ENCODE measurements at regions not wholly inside any gene's neighbourhood (a gene's known extent, or its start where the extent isn't known, plus 50 kb on each side); places are given as distances from the start of the nearest gene placed in this dataset.
"Not testable (repeated sequence)": the region's sequence is repeated elsewhere in the genome, so short reads cannot be mapped to it uniquely, and the experiment has no call there.

- H3K4me1 ChIP-seq (ENCODE audit: insufficient read depth); H3K4me2 ChIP-seq; H3K27me3 ChIP-seq; H3K4me3 ChIP-seq; H3K79me2 ChIP-seq; H3K9me3 ChIP-seq (ENCODE audit: low read depth); H3K9me2 ChIP-seq (replicated peaks; ENCODE audit: insufficient read depth); DNase-seq (ENCODE audit: low spot score); H3K36me3 ChIP-seq (replicated peaks; ENCODE audit: insufficient read depth, low read depth); H4K20me1 ChIP-seq (ENCODE audit: insufficient read depth, poor library complexity, severe bottlenecking); H2AFZ ChIP-seq; H3K27ac ChIP-seq: not testable (repeated sequence)
Measured at GRCh38 chr4:69013933-69014332, 62.3 kb upstream of the UGT2A3 start.

- WGBS (ENCODE audit: low lambda C conversion rate, missing lambda C conversion rate): 56% methylated on average over 3 of the region's 3 CpGs
- H3K27ac ChIP-seq; H3K36me3 ChIP-seq (replicated peaks; ENCODE audit: insufficient read depth, low read depth); H3K9me2 ChIP-seq (replicated peaks; ENCODE audit: insufficient read depth); H3K4me1 ChIP-seq (ENCODE audit: insufficient read depth); H3K4me2 ChIP-seq; H2AFZ ChIP-seq; H3K79me2 ChIP-seq; H3K27me3 ChIP-seq; DNase-seq (ENCODE audit: low spot score); H3K4me3 ChIP-seq; H4K20me1 ChIP-seq (ENCODE audit: insufficient read depth, poor library complexity, severe bottlenecking); H3K9me3 ChIP-seq (ENCODE audit: low read depth): not testable (repeated sequence)
Measured at GRCh38 chr4:69017986-69018385, 66.4 kb upstream of the UGT2A3 start.

- peak overlapping the region; percentile 50 for H3K27ac ChIP-seq
- not testable (repeated sequence) for H2AFZ ChIP-seq; H3K79me2 ChIP-seq; H3K4me3 ChIP-seq; H3K9me3 ChIP-seq (ENCODE audit: low read depth); H3K27me3 ChIP-seq; H3K4me2 ChIP-seq; DNase-seq (ENCODE audit: low spot score); H3K9me2 ChIP-seq (replicated peaks; ENCODE audit: insufficient read depth); H3K36me3 ChIP-seq (replicated peaks; ENCODE audit: insufficient read depth, low read depth); H4K20me1 ChIP-seq (ENCODE audit: insufficient read depth, poor library complexity, severe bottlenecking); H3K4me1 ChIP-seq (ENCODE audit: insufficient read depth)
- 62% methylated on average over 6 of the region's 6 CpGs for WGBS (ENCODE audit: low lambda C conversion rate, missing lambda C conversion rate)
Measured at GRCh38 chr4:69019538-69020461, 68.2 kb upstream of the UGT2A3 start.

- not testable (repeated sequence) for H3K79me2 ChIP-seq; H3K27me3 ChIP-seq; H3K36me3 ChIP-seq (replicated peaks; ENCODE audit: insufficient read depth, low read depth); H3K9me2 ChIP-seq (replicated peaks; ENCODE audit: insufficient read depth); H3K4me3 ChIP-seq; H3K9me3 ChIP-seq (ENCODE audit: low read depth); H2AFZ ChIP-seq; H4K20me1 ChIP-seq (ENCODE audit: insufficient read depth, poor library complexity, severe bottlenecking); H3K4me1 ChIP-seq (ENCODE audit: insufficient read depth); DNase-seq (ENCODE audit: low spot score); H3K4me2 ChIP-seq
- H3K27ac ChIP-seq: peak overlapping the region; percentile 50
- 33% methylated on average over 2 of the region's 2 CpGs for WGBS (ENCODE audit: low lambda C conversion rate, missing lambda C conversion rate)
Measured at GRCh38 chr4:69020462-69020807, 68.8 kb upstream of the UGT2A3 start.

- no peak overlapping the region for H3K4me3 ChIP-seq
- no peaks in the 10 kb centered on the region for H3K79me2 ChIP-seq
- no peak for TF ChIP-seq EZH2phosphoT487 (IDR thresholded peaks at IDR 0.05; ENCODE audit: low read depth, severe bottlenecking, unreplicated experiment)
- peak; percentile 39 for TF ChIP-seq CTCF (IDR thresholded peaks at IDR 0.05; ENCODE audit: poor library complexity)
- no peaks in the 10 kb centered on the region for H3K27me3 ChIP-seq
- no peak overlapping the region for H3K27ac ChIP-seq
- no peaks in the 10 kb centered on the region for H3K9me2 ChIP-seq (replicated peaks; ENCODE audit: insufficient read depth)
- DNase-seq (ENCODE audit: low spot score): peak; percentile 41
- H3K4me1 ChIP-seq (ENCODE audit: insufficient read depth): no peaks in the 10 kb centered on the region
- no peak overlapping the region for H3K4me2 ChIP-seq
- no peaks in the 10 kb centered on the region for H4K20me1 ChIP-seq (ENCODE audit: insufficient read depth, poor library complexity, severe bottlenecking)
- 67% methylated on average over 4 of the region's 4 CpGs for WGBS (ENCODE audit: low lambda C conversion rate, missing lambda C conversion rate)
- H2AFZ ChIP-seq: no peak overlapping the region
- H3K36me3 ChIP-seq (replicated peaks; ENCODE audit: insufficient read depth, low read depth): no peaks in the 10 kb centered on the region
- H3K9me3 ChIP-seq (ENCODE audit: low read depth): no peaks in the 10 kb centered on the region
Measured at GRCh38 chr4:69025191-69025998, 70.9 kb upstream of the UGT2B7 start.
